ENCODE measurements at regions not wholly inside any gene's neighbourhood (a gene's known extent, or its start where the extent isn't known, plus 50 kb on each side); places are given as distances from the start of the nearest gene placed in this dataset.

DNA sequence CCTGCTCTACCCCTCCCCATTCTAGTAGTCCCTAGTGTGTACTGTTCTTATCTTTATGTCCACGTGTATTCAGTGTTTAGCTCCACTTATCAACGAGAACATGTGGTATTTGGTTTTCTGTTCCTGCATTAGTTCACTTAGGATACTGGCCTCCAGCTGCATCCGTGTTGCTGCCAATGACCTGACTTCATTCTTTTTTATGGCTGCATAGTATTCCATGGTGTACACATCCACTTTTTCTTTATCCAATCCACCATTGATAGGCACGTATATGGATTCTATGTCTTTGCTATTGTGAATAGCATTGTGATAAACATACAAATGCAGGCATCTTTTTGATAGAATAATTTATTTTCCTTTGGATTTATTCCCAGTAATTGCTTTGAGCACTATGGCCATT is 327.7 kb downstream of the DUSP6 start:
- TF ChIP-seq YY1 (IDR thresholded peaks at IDR 0.05; ENCODE audit: insufficient read depth, insufficient read length): no peak
- TF ChIP-seq SUZ12 (IDR thresholded peaks at IDR 0.05; ENCODE audit: extremely low read depth, insufficient read depth, insufficient read length): no peak
